ENCODE measurements at regions not wholly inside any gene's neighbourhood (a gene's known extent, or its start where the extent isn't known, plus 50 kb on each side); places are given as distances from the start of the nearest gene placed in this dataset.
"Not testable (repeated sequence)": the region's sequence is repeated elsewhere in the genome, so short reads cannot be mapped to it uniquely, and the experiment has no call there.

DNA sequence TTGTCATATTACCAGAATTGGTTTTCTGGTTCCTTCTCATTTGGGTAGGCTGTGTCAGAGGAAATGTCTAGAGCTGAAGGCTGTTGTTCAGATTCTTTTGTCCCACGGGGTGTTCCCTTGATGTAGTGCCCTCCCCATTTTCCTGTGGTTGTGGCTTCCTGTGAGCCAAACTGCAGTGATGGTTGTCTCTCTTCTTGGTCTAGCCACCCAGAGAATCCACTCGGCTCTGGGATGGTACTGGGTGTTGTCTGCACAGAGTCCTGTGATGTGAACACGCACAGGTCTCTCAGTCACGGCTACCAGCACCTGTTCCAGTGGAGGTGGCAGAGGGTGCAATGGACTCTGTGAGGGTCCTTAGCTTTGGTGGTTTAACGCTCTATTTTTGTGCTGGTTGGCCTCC is 440.9 kb downstream of the GUCY1A2 start:
- not testable (repeated sequence) for DNase-seq

DNA sequence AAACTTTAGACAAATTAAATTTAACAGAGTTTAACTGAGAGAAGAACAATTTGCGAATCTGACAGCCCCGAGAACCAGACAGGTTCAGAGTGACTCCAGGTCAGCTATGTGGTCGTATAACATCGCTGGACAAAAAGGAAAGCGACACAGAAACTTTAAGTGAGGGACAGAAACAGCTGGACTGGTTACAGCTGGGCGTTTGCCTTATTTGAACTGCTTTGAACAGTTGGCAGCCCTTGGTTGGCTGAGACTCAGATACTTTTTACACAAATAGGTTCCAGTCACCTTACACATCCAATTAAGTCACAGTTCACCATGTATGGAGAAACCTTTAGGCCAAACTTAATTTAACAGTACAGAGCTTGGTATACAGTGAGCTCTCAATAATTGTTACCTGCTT is 436.9 kb downstream of the GUCY1A2 start:
- DNase-seq, result no peak

DNA sequence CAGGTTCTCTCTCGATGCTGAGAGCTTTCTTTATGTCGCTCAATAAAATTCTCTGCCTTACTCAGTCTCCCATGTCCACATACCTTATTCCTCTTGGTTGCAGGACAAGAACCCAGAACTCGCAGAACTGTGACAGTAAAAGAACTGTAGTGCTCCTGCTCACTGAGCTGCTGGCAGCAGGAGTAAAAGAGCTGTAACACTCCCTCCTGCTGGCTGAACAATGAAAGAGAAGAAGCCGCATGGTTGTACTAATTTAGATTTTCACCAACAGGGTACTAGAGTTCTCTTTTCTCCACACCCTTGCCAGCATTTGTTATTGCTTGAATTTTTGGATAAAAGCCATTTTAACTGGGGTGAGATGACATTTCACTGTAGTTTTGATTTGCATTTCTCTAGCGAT is 433.2 kb downstream of the GUCY1A2 start:
- no peak for DNase-seq

DNA sequence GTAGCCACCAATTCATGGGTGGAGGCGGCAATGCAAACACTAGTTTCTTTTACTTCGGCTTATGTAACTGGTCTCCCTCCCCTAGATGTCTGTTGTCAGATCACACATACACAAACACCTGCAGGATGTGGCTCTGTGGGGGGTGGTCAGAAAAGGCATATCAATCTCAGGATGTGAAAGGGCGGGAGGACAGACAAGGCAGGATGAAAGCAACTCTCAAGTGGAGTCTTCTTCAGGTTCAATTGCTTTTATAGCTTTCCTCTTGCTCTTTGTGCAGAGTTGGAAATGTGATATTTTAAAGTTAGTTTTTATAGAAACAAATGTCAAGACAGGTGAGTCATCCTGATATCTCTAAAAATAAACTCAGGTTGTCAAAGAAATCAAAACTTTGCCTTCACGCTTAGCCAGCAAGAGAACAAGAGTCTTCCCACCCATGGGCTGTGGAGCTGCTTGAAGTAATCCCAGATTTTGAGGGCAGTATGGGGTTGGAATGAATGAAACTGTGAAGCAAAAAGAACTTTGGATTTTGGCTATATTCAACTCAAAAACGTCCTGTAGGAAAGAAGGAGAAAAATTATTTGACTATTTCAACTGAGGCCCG is 423.4 kb downstream of the GUCY1A2 start:
- no peak for DNase-seq

DNA sequence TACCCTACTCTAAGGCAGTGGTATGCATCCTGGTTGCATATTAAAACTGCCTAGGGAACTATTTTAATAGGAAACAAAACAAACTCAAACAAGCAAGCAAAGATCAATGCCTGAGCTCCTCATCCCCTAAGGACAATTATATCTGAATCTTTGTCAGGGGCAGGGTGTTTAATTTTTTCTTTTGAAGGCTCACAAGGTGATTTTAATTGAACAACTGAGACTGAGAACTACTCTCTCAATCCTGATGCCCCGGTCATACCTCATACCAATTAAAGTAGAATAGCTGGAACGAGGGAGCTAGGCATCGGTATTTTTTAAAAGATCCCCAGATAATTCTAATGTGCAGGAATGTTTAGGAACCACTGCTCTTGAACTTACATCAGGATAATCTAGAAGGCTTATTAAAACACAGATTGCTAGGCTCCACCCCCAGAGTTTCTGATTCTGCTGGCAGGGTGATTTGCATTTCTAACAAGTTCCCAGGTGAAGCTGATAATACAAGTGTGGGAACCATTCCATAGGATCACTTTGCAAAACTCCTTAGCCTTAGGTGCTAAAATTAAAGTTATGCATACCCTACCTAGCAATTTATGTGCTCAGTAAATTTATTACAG is 416.5 kb downstream of the GUCY1A2 start:
- no peak for DNase-seq

DNA sequence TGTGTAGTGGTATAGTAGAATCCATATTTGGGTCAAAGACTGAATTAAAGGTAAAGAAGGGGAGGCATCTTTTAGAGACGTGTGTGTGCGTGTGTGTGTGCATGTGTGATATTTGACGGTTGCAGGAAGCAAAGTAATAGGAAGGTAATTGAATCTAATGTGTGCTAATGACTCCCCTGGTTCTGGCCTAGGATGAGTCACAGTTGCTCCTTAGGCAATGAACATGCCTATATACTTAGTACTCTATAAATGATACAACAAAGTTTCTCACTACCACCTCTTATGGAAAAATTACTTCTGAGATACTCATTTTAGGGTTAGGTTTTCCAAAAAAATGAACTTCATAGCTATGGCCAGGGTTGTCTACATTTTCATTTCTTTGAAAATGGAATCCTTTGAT is 409.6 kb downstream of the GUCY1A2 start:
- no peak for DNase-seq

DNA sequence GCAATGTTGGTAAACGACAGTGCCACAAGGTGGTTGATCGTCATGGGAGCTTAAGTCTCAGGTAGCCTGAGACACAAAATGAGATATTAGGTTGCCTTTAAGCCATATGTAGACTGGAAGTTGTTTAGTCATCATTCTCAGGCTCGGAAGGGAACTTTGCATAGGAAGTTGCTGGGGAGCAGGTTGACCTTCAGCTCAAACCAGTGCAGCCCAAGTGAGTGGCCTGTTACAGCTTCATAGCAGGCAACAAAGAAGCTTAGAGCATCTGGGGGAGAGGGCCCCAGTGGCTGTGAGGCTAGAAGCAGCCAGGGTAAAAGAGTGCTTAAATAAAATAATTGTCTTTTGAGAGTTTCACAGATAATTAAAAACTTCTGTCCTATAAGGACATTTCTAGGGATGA is 404.0 kb downstream of the GUCY1A2 start:
- no peak for DNase-seq

DNA sequence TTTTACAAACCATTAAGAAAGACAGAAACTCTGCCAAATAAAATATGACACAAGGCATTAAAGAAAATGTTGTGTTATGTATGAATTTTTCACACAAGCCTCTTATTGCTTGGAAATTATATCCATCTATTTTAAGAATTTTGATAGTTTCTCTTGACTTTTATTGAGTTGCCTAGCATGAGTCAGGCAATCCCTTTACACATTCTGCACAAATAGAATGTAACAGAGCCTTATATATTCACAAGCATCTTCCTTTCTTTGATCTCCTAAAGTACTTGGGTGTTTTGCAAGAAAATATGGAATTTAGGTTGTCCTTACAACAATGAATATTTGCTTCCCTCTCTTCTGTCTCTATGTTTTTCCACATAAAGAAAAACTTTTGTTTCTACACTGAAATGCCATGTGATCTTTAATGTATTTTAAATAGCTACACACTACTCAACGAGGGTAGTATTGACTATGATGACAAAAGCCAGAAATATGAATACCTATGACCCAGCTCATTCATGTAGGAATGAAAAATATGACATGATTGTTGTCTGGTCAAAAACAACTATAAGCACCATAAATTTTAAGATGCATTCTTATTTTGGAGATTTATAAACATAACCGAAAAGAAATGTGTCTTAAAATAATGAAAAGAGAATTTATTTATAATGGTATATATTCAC is 398.8 kb downstream of the GUCY1A2 start:
- DNase-seq, result no peak

DNA sequence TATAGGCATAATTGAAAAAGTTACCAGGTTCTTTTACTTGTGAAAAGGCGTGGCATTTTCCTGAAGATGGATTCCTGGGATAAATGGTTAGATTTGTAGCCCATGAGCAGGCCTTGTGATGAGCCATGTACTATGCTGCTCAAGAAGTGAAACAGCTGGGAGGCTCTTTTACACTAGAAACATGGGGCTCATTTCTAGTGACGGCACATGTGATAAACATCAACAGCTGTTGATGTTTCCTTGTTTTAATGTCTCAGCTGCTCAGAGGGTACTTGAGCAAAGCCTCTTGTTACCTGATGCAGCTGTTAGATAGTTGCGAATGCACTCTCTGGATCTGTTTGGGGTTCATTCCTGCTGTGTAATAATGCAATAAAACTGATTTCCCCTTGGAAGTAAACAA is 396.8 kb downstream of the GUCY1A2 start:
- DNase-seq, result no peak

Measured in renal pelvis (tissue), 1 donor.